ENCODE measurements at regions not wholly inside any gene's neighbourhood (a gene's known extent, or its start where the extent isn't known, plus 50 kb on each side); places are given as distances from the start of the nearest gene placed in this dataset.
A peak's percentile ranks its signal among the peaks of the same experiment; 100 is the strongest.

- no peak for DNase-seq
Observed at GRCh38 chr1:101323535-101323934, 86.7 kb downstream of the S1PR1 start.

DNA sequence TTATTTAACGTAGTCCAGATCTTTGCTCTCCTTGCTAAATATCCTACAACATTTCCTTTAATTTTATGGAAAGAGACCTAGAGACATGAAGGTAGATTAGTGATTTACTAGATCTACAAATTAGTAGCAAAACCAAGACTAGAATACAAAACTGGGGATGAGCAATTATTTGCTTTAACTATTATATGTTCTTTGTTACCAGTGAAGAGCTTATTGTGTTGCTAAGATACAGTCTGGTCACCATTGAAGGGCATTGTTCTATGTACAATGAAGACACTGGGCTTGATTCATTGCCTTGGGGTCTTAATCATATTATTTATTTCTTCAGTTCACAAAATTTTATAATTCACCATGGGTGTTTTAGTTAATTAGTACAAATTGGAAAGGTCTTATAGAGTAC, 88.3 kb downstream of the S1PR1 start:
- no peak for DNase-seq

GRCh38 chr1:101330427-101331130, 93.8 kb downstream of the S1PR1 start:
- no peak for DNase-seq

- no peak for DNase-seq
Observed at GRCh38 chr1:101331794-101332193, 95.0 kb downstream of the S1PR1 start.

- DNase-seq, result no peak
Observed at GRCh38 chr1:101332633-101333032, 95.8 kb downstream of the S1PR1 start.

GRCh38 chr1:101333186-101333585, 96.4 kb downstream of the S1PR1 start:
- no peak for DNase-seq

- DNase-seq, result no peak
Observed at GRCh38 chr1:101337968-101338367, 101.1 kb downstream of the S1PR1 start.

DNA sequence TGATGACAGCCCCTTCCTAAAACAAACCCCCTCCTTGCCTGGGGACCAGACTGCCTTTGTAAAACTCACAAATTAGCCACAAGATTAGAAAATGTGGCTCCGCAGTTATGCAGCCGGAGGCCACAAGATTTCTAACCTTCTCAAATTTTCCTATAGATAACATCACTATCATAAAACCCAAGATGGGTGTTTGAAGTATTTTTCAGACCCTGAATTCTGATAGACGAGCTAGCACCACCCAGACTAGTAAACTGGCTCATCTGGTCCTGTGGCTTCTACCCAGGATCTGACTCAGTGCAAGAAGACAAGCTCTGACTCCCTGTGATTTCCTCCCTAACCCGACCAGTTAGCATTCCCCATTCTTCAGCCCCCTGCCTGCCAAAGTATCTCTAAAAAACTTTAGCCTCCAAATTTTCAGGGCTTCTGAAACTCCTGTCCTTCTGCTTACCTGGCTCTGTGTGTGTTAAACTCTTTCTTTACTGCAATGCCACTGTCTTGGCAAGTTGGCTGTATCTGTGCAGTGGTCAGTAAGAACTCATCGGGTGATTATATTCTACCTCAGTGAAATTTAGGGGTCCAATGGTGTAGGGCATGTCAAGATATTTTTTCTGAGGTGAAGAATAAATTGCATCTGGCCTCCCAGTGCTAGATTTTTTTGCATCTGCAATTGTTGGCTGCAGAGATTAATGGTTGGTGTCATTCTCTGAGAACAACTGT, 102.1 kb downstream of the S1PR1 start:
- no peak for DNase-seq

- DNase-seq, result no peak
Observed at GRCh38 chr1:101344745-101345144, 107.9 kb downstream of the S1PR1 start.

GRCh38 chr1:101346419-101346818, 109.6 kb downstream of the S1PR1 start:
- DNase-seq, result no peak

GRCh38 chr1:101356013-101356412, 119.2 kb downstream of the S1PR1 start:
- DNase-seq, result no peak

- no peak for DNase-seq
Observed at GRCh38 chr1:101356604-101357443, 120.0 kb downstream of the S1PR1 start.

DNA sequence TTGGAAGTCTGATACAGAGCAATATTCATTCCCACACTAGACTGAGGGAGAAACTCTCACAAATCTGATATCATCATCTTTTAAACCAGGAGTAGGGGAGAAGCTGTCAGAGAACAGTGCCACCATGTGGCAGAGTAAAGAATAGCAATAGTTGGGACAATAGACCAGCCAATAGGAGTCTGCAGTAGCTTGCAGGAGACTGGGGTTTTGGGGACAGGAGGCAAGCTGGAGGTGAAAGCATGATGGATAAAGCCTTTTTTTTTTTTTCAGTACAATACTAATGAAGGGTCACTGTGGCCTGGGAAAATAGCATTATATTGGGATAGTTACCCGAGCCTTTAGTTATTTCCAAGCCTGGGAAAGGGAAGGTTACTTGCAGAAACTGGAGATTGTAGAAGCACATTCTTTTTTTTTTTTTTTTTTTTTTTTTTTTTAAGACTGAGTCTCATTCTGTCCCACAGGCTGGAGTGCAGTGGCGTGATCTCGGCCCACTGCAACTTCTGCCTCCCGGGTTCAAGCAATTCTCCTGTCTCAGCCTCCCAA, 120.7 kb downstream of the S1PR1 start:
- peak; percentile 90 for DNase-seq

- DNase-seq, result no peak
Observed at GRCh38 chr1:101360506-101360905, 123.7 kb downstream of the S1PR1 start.

DNA sequence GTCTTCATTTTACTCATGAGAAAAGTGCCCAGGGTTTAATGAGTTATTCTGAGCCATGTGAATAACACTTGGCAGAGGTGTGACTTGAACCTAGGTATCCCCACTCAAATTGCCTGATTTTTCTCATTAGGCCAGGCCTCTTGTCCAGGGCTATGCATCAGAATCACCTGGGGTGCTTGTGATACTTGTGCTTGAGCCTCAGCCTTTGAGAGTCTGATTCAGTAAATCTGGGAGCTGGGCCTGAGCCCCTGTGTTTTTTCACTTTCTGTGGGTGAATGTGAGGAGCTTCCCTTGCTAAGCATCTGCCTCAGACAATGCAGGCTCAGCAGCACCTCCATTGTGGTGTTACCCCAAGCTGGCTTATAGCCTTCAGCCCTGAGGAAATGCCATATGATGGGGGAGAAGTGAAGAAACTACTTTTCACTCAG, 127.1 kb downstream of the S1PR1 start:
- DNase-seq, result no peak

GRCh38 chr1:101364370-101365120, 127.7 kb downstream of the S1PR1 start:
- DNase-seq, result no peak

DNA sequence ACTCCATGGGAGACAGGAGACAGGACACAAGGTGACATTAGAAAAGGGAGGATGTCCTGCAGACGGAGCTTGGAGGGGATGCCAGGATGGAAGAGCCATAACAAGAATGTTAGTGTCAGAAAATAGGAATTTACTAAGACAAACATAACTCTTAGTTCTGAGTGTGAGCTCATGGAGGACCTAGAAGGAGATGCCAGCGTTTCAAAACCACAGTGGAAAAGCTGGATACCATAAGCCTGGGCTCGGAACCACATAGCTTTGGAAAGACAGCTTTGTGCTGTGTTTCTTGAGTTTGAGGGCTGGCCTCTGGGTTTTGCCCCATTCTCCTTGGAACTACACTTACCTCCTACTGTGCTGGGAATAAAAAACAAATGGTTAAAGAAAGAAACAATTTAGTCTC, 128.4 kb downstream of the S1PR1 start:
- no peak for DNase-seq

DNA sequence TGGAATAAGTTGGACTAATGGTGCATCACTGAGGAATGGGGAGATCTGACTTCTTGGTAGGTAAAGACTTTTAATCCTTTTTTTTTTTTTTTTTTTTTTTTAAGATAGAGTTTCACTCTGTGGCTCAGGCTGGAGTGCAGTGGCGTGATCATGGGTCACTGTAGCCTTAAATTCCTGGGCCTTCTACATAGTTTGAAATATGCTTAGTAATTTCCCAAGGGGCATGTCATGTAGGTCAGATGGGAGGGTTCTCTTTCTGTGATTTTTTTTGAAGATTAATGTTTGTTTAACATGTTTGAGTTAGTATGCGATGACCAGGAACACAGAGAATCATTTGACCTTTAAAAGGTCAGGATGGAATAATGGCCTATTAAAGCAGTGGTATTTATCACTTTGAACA, 129.1 kb downstream of the S1PR1 start:
- no peak for DNase-seq

DNA sequence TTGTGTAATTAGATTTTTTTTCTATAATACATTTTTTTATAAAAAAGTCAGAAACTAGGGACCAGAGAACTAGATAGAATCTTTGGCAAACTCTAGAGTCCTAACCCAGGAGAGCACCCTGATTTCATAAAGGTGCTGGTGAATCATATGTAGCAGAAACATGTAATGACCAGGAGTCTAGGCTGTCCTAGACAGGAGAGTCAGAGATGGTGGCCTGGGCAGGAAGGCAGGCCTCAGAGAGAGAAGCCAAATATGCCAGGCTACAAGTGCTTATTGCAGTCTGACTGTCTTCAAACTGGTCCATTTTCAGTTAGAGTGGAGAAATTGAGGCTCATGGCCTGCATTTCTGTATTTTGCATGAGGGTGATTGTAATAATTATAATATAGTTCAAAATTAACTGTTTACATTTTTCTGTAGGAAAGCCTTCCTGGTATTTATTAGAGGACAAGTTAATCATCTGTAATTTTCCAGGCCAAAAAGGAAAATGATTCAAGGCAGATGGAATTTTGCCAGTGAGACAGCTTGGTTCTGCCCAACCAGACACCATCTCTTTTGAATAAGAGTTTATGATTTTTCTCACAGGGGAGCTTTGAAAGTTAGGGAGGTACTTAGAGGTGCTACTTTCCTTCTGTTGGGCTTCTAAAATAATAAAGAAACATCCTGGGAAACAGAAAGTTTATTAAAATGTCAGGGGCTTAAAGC, 129.8 kb downstream of the S1PR1 start:
- no peak for DNase-seq

DNA sequence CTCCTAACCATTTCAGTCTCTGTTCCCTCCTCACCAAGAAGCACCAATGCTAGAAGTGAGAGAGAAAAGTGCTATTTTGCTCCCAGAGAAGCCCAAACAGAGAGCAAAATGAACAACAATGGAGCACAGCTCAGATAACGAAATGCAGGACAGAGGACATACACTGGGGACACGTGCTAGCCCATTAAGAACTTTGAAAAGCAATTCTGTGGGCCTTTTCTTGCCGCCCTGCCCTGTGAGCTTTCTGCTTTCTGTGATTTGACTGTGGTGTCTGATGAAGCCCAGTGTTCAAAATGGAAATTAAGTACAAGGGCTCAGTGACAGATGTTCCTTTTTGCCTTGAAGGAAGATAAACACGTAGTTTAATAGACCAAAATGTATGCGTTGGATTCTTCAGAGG, 130.8 kb downstream of the S1PR1 start:
- no peak for DNase-seq

DNA sequence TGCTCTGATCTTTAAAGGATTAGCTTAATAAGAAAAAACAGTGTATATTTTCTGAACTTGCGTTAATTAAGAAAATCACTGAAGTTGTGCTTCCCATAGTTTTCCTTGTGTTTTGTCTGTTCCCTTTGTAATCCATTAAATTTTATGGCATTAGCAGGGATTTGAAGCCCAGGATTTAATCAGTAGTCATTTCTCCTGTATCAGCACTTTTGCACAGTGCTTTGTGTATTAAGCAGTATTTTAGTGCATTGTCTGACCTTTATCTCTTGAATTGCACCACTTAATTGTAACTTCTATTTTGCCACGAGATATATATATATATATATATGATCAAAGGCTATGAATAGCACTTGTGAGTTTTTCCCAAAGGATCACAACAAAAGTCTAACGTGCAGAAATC, 133.7 kb downstream of the S1PR1 start:
- DNase-seq, result no peak

DNA sequence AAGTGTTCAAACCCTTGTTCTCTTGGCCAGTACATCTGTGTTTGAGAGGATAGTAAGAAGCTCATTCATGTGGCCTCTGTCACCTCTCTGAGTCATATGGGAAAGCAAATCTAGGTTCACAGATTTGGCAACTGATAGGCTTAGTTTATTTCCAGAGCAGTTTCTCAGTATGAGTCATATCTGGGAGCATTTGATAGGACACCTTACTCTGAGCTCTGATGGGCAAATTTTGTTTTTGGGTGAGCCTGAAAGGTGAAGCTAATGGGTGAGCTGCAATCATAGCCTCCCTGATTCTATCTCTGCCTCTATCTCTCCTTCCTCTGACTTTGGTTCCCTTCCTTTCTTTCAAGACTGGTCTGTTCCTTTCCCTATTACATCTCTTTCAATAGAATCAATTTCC, 134.4 kb downstream of the S1PR1 start:
- no peak for DNase-seq
